ENCODE measurements at regions not wholly inside any gene's neighbourhood (a gene's known extent, or its start where the extent isn't known, plus 50 kb on each side); places are given as distances from the start of the nearest gene placed in this dataset.

GRCh38 chr20:22838001-22838400 is 197.1 kb upstream of the SSTR4 start:
- TF ChIP-seq POLR2A (IDR thresholded peaks at IDR 0.05) (no peak), CTCF (IDR thresholded peaks at IDR 0.05) (no peak), POLR2AphosphoS5 (IDR thresholded peaks at IDR 0.05; ENCODE audit: insufficient read depth in 1 of 2, low read depth in 1 of 2) (no peak)
